Fibroblast of skin of abdomen (primary cell): ENCODE measurements at regions not wholly inside any gene's neighbourhood (a gene's known extent, or its start where the extent isn't known, plus 50 kb on each side); places are given as distances from the start of the nearest gene placed in this dataset.
"Not testable (repeated sequence)": the region's sequence is repeated elsewhere in the genome, so short reads cannot be mapped to it uniquely, and the experiment has no call there.

Experiments used
- DNase-seq: peaks from one replicate; pipeline ENCODE4 v3.0.0-alpha.2; 2013

GRCh38 chr3:22401499-22401898 lies 650.5 kb upstream of the ZNF385D start:
- no peak for DNase-seq

GRCh38 chr3:22414239-22414638 lies 663.2 kb upstream of the ZNF385D start:
- no peak for DNase-seq

DNA sequence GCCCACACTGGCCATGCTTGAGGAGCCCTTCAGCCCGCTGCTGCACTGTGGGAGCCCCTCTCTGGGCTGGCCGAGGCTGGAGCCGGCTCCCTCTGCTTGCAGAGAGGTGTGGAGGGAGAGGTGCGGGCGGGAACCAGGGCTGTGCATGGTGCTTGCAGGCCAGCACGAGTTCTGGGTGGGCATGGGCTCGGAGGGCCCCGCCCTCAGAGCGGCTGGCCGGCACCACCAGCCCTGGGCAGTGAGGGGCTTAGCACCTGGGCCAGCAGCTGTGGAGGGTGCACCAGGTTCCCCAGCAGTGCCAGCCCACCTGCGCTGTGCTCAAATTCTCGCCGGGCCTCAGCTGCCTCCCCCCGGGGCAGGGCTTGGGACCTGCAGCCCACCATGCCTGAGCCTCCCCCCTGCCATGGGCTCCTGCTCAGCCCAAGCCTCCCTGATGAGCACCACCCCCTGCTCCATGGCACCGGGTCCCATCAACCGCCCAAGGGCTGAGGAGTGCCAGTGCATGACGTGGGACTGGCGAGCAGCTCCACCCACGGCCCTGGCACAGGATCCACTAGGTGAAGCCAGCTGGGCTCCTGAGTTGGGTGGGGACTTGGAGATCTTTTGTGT lies 665.9 kb upstream of the ZNF385D start:
- not testable (repeated sequence) for DNase-seq

DNA sequence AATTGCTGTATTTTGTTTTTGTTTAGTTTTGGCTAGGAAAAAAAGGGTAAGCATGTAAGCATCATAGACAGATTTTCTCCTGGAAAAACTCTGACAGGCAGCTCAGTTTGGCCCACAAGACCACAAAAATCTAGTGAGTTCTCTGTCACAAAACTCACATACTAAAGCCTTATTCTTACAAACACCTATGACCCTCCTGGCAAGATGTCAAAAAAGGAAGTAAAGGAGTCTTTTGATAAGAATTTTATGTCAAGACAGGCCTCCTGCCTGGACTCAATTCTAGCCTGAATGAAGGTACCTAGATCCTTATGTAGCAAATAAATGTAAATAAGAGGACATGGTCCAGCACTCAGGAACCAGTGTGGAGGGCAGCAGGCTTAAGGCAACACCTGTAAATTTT lies 668.3 kb upstream of the ZNF385D start:
- DNase-seq = no peak

- no peak for DNase-seq
Observed at GRCh38 chr3:22421589-22421988, 670.6 kb upstream of the ZNF385D start.

DNA sequence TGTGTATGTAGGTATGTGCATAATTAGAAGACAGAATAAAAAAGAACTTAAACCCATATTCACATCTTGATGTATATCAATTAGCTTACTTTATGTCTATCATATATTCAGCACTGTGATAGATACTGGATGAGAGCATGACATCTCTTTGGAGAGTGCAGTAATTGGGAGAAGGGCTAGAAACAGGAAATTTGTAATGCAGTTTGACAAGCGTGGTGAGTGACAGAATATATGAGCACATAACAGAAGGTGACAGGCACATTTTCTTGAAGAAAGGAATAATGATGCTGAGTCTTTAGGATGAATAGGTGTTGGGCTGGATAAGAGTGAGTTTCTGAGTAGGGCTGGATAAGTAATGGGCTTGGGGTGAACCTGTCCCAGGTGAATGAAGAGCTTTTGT lies 680.3 kb upstream of the ZNF385D start:
- DNase-seq = no peak

DNA sequence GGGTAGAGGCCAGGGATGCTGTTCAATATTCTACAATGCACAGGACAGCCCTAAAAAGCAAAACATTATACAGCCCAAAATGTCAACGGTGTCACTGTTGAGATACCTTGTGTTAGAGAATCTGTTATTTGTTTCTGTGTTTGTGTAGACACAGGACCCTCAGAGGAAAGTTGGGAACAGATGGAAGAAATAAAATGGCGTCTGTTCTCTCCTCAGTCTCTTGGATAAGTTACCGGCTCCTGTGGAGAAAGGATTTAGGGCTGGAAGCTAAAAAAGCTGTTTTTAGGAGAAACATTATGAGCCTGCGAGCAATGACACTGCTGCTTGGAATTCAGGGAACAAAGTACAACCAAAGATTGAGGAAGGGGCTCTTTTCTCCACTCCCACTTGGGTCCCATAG lies 688.6 kb upstream of the ZNF385D start:
- DNase-seq = no peak

- DNase-seq = no peak
Observed at GRCh38 chr3:22441711-22442110, 690.7 kb upstream of the ZNF385D start.

DNA sequence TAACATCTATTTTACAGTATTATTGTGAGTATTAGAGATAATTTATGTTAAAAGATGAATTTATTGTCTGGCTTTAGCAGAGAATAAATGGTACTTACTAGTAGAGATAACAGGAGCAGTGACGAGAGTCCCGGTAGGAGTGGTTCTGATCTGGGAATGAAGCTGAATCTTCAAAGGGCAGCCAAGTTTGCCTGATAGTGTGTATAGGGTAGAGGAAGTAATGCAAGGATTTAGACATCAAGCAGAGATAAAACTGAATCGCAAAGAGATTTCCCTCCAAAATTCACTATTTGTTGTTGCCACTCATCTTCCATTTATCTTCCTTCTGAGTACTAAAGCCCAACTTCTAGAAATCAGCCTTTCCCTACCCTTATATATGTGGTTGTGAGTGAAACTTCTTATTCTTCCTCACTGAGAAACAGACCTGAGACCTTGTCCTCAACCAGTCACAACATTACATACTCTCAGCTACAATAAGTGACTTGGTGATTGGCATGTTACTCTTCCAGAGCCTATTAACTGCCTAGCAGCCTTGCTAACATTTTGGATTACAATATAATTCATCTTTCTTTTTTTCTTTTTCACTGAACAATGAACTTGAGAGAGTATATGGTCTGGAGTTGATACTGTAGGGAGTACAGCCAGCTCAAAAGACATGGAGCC lies 692.7 kb upstream of the ZNF385D start:
- DNase-seq = no peak

DNA sequence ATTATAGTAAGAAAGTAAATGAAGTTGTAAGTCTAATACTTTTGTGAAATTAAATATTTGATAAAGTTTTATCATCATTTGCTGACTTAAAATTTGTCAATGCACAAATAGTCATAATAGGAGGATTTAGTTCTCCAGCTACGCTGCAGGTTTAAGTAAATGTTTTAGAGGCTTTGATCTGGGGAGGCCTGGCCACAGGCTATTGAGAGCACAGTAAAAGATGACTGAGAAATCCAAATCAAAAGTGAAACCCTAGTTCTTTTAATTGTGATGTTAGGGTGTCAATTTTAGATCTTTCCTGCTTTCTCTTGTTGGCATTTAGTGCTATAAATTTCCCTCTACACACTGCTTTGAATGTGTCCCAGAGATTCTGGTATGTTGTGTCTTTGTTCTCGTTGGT lies 694.3 kb upstream of the ZNF385D start:
- not testable (repeated sequence) for DNase-seq

GRCh38 chr3:22450786-22451400 lies 699.9 kb upstream of the ZNF385D start:
- DNase-seq = peak; percentile 39

DNA sequence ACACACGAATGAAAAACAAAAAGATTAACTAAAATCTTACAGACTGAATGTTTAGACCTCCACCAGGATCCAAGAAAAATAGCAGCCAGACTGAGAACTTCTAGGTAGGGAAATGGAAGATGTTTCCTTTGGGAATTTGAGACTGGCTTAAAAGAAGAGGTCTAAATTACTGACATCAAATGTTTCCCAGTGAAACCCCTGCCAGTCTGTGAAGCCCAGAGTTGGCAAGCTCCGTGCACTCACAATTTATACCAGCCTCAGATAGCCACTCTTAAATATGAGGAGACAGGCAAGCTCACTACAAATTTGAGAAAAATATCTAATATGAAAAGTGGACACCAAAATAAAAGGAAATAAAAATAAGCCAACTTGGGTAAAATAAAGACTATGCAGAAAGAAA lies 700.5 kb upstream of the ZNF385D start:
- no peak for DNase-seq

GRCh38 chr3:22453906-22454535 lies 703.0 kb upstream of the ZNF385D start:
- no peak for DNase-seq

DNA sequence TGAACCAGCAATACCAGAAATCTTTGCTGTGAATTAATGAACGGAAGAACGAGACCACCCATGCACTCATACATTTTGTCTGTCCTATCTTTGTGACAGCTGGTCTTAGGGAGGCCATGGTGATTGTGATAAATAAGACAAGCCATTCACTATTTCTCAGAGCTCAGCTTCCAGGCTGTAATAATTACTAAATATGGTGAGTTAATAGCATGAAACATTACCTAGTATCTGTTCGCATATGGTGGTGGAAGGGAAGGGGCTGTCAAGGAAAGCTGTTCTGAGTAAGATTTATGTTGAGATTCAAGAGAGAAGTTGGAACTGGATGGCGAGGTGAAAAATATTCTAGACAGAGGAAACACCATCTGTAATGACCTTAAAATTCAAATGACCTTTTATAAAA lies 719.0 kb upstream of the ZNF385D start:
- DNase-seq = no peak

GRCh38 chr3:22471557-22471956 lies 720.5 kb upstream of the ZNF385D start:
- no peak for DNase-seq

DNA sequence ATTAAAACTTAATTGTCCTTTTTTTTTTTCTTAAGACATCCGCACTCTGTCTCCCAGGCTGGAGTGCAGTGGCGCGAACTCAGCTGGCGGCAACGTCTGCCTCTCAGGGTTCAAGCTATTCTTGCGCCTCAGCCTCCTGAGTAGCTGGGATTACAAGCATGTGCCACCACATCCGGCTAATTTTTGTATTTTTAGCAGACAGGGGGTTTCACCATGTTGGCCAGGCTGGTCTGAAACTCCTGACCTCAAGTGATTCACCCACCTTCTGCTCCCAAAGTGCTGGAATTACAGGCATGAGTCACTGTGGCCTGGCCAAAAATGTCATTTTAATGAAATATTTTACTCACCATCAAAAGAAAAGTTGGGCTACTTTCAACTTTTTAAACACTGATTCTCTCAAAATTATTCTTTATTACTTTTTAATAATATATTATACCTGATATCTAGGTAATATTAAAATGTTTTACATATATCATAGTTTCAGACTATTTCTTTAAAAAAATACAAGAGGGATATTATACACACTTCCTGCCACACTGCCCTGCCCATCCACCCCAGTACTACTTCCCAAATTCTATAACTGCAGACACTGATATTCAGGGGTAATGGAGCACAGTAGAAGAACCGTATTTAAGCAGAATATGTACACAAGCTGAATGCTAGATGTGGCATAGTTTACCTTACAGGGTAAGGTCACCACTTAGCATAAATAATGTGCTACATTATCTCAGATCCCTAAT lies 723.9 kb upstream of the ZNF385D start:
- DNase-seq = peak; percentile 37

DNA sequence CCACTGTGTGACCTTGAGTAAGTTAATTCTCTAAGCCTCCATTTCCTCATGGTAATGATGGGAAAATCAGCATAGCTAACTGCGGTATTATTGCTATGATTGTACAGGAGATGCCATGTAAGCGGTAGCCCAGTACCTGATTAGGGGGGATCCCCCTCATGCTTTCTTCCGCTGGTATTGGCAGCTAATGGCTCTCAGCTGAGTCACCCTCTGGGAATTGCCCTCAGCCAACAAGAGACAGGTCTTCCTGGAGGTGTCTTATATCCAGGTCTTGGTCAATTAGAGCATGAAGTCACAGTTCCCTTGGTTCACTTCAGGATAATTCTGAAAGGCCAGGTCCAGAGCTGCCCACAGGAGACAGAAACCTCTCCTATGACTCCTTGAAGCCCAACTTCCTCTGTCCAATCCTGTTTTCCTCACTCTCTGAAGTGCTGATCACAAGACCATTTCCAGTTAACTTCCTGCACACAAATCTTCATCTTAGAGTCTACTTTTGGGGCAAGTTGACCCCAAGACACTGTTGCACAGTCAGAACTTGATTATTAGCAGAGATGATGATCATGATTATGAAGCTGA lies 724.7 kb upstream of the ZNF385D start:
- DNase-seq = no peak

- no peak for DNase-seq
Observed at GRCh38 chr3:22476976-22477375, 726.0 kb upstream of the ZNF385D start.

DNA sequence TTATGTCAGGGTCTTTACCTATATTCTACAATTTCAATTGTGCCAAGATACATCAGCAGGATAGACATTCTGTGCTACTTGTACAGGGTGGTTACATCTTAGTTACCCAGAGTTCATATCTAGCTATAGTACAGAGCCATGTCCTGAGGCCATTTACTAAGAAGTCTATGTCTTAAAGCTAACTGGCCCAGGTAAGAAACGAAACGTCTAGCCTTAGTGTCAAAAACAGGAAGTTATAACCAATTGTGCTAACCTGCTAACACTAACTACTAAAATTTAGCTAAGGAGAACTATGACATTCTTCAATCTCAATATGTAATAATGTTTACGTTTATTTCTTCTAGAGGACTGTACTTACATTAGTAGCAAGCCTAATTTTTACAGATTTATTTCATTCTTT lies 717.2 kb upstream of the UBE2E2 start:
- no peak for DNase-seq

- no peak for DNase-seq
Observed at GRCh38 chr3:22490747-22491146, 712.4 kb upstream of the UBE2E2 start.

DNA sequence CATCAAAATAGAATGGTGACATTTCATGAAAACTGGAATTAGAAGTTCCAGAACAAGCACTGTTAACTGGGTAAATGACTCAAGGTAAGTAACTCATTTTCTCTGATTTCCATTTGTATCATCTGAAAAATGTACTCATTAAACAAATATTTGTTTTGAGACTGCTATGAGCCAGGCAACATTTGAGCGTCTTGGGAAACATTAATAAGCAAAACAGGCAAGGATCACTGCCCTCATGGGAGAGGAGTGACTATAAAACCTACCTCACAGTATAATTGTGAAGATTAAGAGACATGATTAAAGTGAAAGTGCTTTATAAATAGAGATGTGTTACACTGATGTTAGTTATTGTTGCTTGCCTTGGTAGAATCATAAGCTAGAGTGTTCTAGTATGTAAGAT lies 711.8 kb upstream of the UBE2E2 start:
- no peak for DNase-seq

GRCh38 chr3:22492342-22492741 lies 710.8 kb upstream of the UBE2E2 start:
- no peak for DNase-seq

GRCh38 chr3:22495241-22495640 lies 707.9 kb upstream of the UBE2E2 start:
- no peak for DNase-seq
